Neural progenitor cell (in vitro differentiated cells): ENCODE measurements at regions not wholly inside any gene's neighbourhood (a gene's known extent, or its start where the extent isn't known, plus 50 kb on each side); places are given as distances from the start of the nearest gene placed in this dataset.

Experiments used
- DNase-seq: peaks from one replicate; pipeline ENCODE4 v3.0.0-alpha.2; 2016; ENCODE audit warnings: low spot score
- H2AFZ ChIP-seq: fragments of 200-600 bp; sonication (generic); replicated peaks from 2 replicates; pipeline ENCODE4 v1.6.1; 2016; ENCODE audit warnings: antibody characterized with exemption
- H3F3A ChIP-seq: fragments of 200-600 bp; sonication (generic); 2 replicates; pipeline ENCODE4 v1.6.1; 2016; ENCODE audit warnings: antibody characterized with exemption, low read depth
- H3K27ac ChIP-seq: fragments of 200-600 bp; sonication (generic); 2 replicates; pipeline ENCODE4 v1.5.1; 2016; ENCODE audit warnings: mild to moderate bottlenecking
- H3K27me3 ChIP-seq: fragments of 200-600 bp; sonication (generic); 2 replicates; pipeline ENCODE4 v1.6.1; 2016; ENCODE audit warnings: mild to moderate bottlenecking, moderate library complexity
- H3K36me3 ChIP-seq: fragments of 200-600 bp; sonication (generic); 2 replicates; pipeline ENCODE4 v1.5.1; 2016
- H3K4me1 ChIP-seq: fragments of 200-600 bp; sonication (generic); 2 replicates; pipeline ENCODE4 v1.6.1; 2016; ENCODE audit warnings: mixed run types
- H3K4me2 ChIP-seq: fragments of 200-600 bp; sonication (generic); 2 replicates; pipeline ENCODE4 v1.6.1; 2016
- H3K4me3 ChIP-seq: fragments of 200-600 bp; sonication (generic); 2 replicates; pipeline ENCODE4 v1.5.1; 2016
- H3K79me2 ChIP-seq: fragments of 200-600 bp; sonication (generic); 2 replicates; pipeline ENCODE4 v1.6.1; 2016; ENCODE audit warnings: low read depth
- H3K9ac ChIP-seq: fragments of 200-600 bp; sonication (generic); 2 replicates; pipeline ENCODE4 v1.6.1; 2016
- H3K9me3 ChIP-seq: fragments of 200-600 bp; sonication (generic); 2 replicates; pipeline ENCODE4 v1.5.1; 2016; ENCODE audit warnings: low read depth
- H4K20me1 ChIP-seq: fragments of 200-600 bp; sonication (generic); 2 replicates; pipeline ENCODE4 v1.6.1; 2016; ENCODE audit warnings: low read depth
- H3K27ac Mint-ChIP-seq: 3 replicates; pipeline ENCODE4 v1.8.0; 2021; ENCODE audit warnings: mixed read lengths
- H3K27me3 Mint-ChIP-seq: 2 replicates; pipeline ENCODE4 v1.8.0; 2022; ENCODE audit warnings: low read depth, mild to moderate bottlenecking, inconsistent platforms, moderate library complexity, mixed read lengths; ENCODE audit not compliant: insufficient read depth
- H3K36me3 Mint-ChIP-seq: 3 replicates; pipeline ENCODE4 v1.8.0; 2021; ENCODE audit warnings: mixed read lengths
- H3K4me1 Mint-ChIP-seq: 3 replicates; pipeline ENCODE4 v1.8.0; 2021; ENCODE audit warnings: mixed read lengths
- H3K4me3 Mint-ChIP-seq: 3 replicates; pipeline ENCODE4 v1.8.0; 2021; ENCODE audit warnings: mild to moderate bottlenecking, moderate library complexity, mixed read lengths
- H3K9me3 Mint-ChIP-seq: 3 replicates; pipeline ENCODE4 v1.8.0; 2020; ENCODE audit warnings: mixed read lengths
- EZH2 ChIP-seq: fragments of 200-600 bp; sonication (generic); IDR thresholded peaks from 2 replicates; pipeline ENCODE4 v1.6.1; 2017; ENCODE audit warnings: antibody characterized with exemption, mild to moderate bottlenecking, moderate library complexity
- EZH2phosphoT487 ChIP-seq: fragments of 200-600 bp; sonication (generic); IDR thresholded peaks from 2 replicates; pipeline ENCODE4 v1.6.1; 2017; ENCODE audit warnings: antibody characterized with exemption
- TF ChIP-seq, protein P1 (sequence below): fragments of 200-600 bp; sonication (generic); IDR thresholded peaks from 2 replicates; pipeline ENCODE4 v1.5.1; 2017; ENCODE audit warnings: antibody characterized with exemption, mild to moderate bottlenecking

DNA sequence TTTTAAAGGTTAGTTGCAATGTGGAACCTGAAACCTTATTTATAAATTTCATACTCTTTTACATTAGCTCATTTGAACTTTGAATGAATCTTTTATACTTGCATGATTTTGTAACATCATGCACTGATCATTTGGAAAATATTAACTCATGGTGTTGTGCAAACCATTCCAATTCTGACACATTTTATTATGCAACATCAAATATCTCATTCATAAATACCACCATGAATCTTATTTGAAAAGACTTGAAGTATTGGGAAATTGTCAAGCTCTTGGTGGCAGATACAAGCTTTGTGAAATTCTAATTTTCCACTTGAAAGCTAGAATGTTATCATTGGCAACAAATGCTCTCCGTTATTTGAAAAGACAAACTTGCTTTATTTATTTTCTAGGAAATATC is 379.9 kb upstream of the PCDH20 start:
- H3K27me3 ChIP-seq = no peaks in the 10 kb centered on the region

DNA sequence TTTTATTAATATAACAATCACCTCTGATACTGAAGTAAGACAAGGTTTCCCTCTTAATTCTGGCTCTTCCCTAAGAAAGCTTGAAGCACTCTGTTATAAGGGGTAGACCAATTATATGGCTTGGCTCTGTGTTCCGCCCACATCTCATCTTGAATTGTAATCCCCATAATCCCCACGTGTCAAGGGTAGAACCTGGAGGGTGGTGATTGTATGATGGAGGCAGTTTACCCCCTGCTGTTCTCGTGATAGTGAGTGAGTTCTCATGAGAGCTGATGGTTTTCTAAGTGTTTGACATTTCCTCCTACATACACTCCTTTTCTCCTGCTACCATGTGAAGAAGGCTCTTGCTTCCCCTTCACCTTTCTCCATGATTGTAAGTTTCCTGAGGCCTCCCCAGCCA is 363.8 kb upstream of the PCDH20 start:
- no peak overlapping the region for H3K27ac ChIP-seq
- no peaks in the 10 kb centered on the region for H3K36me3 ChIP-seq
- H3K27me3 ChIP-seq = no peaks in the 10 kb centered on the region
- H4K20me1 ChIP-seq = no peaks in the 10 kb centered on the region
- Mint-ChIP-seq H3K9me3 (peaks cover 2% of the 10 kb centered on the region), H3K27ac (no peak overlapping the region), H3K4me3 (no peak overlapping the region), H3K36me3 (no peaks in the 10 kb centered on the region), H3K4me1 (peaks cover 13% of the 10 kb centered on the region), H3K27me3 (no peaks in the 10 kb centered on the region)
- no peaks in the 10 kb centered on the region for H3K9me3 ChIP-seq
- H3K4me1 ChIP-seq = peaks cover 21% of the 10 kb centered on the region
- H3K79me2 ChIP-seq = no peaks in the 10 kb centered on the region
- H3K4me2 ChIP-seq = peak overlapping the region; percentile 54
- DNase-seq = peak; percentile 36
- H3K9ac ChIP-seq = no peak overlapping the region
- H3K4me3 ChIP-seq = no peak overlapping the region
- H2AFZ ChIP-seq = no peak overlapping the region
- no peak for TF ChIP-seq EZH2phosphoT487
- H3F3A ChIP-seq = peaks cover 20% of the 10 kb centered on the region

More for the DNA sequence above, 379.9 kb upstream of the PCDH20 start:
- no peak for TF ChIP-seq EZH2phosphoT487
- TF ChIP-seq, protein P1, sequence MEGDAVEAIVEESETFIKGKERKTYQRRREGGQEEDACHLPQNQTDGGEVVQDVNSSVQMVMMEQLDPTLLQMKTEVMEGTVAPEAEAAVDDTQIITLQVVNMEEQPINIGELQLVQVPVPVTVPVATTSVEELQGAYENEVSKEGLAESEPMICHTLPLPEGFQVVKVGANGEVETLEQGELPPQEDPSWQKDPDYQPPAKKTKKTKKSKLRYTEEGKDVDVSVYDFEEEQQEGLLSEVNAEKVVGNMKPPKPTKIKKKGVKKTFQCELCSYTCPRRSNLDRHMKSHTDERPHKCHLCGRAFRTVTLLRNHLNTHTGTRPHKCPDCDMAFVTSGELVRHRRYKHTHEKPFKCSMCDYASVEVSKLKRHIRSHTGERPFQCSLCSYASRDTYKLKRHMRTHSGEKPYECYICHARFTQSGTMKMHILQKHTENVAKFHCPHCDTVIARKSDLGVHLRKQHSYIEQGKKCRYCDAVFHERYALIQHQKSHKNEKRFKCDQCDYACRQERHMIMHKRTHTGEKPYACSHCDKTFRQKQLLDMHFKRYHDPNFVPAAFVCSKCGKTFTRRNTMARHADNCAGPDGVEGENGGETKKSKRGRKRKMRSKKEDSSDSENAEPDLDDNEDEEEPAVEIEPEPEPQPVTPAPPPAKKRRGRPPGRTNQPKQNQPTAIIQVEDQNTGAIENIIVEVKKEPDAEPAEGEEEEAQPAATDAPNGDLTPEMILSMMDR = no peak
- TF ChIP-seq EZH2 = no peak
- H3K79me2 ChIP-seq = no peaks in the 10 kb centered on the region
- no peak overlapping the region for H3K4me3 ChIP-seq
- Mint-ChIP-seq H3K27me3 (no peaks in the 10 kb centered on the region), H3K4me3 (no peak overlapping the region), H3K27ac (no peak overlapping the region), H3K9me3 (no peaks in the 10 kb centered on the region), H3K36me3 (no peaks in the 10 kb centered on the region), H3K4me1 (no peaks in the 10 kb centered on the region)
- no peak for DNase-seq
- no peak overlapping the region for H2AFZ ChIP-seq
- no peak overlapping the region for H3K9ac ChIP-seq
- no peak overlapping the region for H3K4me2 ChIP-seq
- H3K4me1 ChIP-seq = no peaks in the 10 kb centered on the region
- no peak overlapping the region for H3K27ac ChIP-seq
- no peaks in the 10 kb centered on the region for H3K9me3 ChIP-seq
- H3F3A ChIP-seq = no peaks in the 10 kb centered on the region
- no peaks in the 10 kb centered on the region for H3K36me3 ChIP-seq
- no peaks in the 10 kb centered on the region for H4K20me1 ChIP-seq

DNA sequence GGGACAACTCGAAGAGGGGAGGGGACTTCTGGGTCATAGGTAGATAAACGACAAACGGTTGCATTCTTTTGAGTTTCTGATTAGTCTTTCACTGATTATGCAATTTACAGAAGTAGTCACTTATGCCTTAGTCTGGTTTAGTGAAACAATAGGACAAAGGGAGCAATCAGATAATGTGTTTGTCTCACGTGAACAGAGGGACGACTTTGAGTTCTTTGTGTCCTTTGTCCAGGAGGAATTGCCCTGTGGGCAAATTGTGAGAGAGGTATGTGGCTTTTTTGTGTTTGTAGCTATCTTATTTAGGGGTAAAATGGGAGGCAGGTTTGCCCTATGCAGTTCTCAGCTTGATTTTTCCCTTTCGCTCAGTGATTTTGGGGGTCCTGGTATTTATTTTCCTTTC is 362.9 kb upstream of the PCDH20 start:
- Histone ChIP-seq H3K4me3 (no peak overlapping the region), H3K27me3 (no peaks in the 10 kb centered on the region), H3K36me3 (no peaks in the 10 kb centered on the region), H3K4me2 (peak overlapping the region; percentile 54), H4K20me1 (no peaks in the 10 kb centered on the region), H3F3A (peaks cover 20% of the 10 kb centered on the region), H3K4me1 (peaks cover 21% of the 10 kb centered on the region), H3K9me3 (no peaks in the 10 kb centered on the region), H3K27ac (peak overlapping the region; percentile 60), H3K9ac (no peak overlapping the region), H2AFZ (no peak overlapping the region), H3K79me2 (no peaks in the 10 kb centered on the region)
- TF ChIP-seq, protein P1 = no peak
- TF ChIP-seq EZH2phosphoT487 (peak; percentile 47), EZH2 (no peak)
- Mint-ChIP-seq H3K27ac (no peak overlapping the region), H3K36me3 (no peaks in the 10 kb centered on the region), H3K9me3 (peaks cover 2% of the 10 kb centered on the region), H3K27me3 (no peaks in the 10 kb centered on the region), H3K4me1 (peaks cover 13% of the 10 kb centered on the region), H3K4me3 (no peak overlapping the region)
- DNase-seq = peak; percentile 70

DNA sequence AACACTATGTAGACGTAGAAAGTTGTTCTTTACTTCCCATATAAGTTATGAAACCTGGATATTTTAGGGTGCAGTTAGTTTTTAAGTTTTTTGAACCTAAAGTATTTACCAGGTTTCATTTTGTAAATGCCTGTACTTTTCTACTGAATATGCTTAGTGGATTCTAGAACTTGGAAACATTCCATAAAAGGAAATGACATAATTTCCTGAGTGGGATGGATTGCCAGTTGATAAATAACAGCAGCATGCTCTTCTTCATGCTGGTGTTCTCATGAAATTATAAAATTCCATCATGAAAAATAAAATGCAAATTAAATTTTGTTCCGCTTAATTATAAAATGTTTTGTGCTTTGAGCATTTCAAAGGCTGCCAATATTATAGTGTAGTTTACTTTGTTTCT is 362.2 kb upstream of the PCDH20 start:
- peaks cover 20% of the 10 kb centered on the region for H3F3A ChIP-seq

More for the DNA sequence above, 362.2 kb upstream of the PCDH20 start:
- Mint-ChIP-seq H3K27ac (no peak overlapping the region), H3K36me3 (no peaks in the 10 kb centered on the region), H3K9me3 (peaks cover 2% of the 10 kb centered on the region), H3K4me1 (peaks cover 13% of the 10 kb centered on the region), H3K4me3 (no peak overlapping the region), H3K27me3 (no peaks in the 10 kb centered on the region)
- Histone ChIP-seq H3K9ac (no peak overlapping the region), H3K79me2 (no peaks in the 10 kb centered on the region), H3K36me3 (no peaks in the 10 kb centered on the region), H3K9me3 (no peaks in the 10 kb centered on the region), H4K20me1 (no peaks in the 10 kb centered on the region), H3K27me3 (no peaks in the 10 kb centered on the region), H3K27ac (peak overlapping the region; percentile 60), H2AFZ (no peak overlapping the region), H3K4me3 (no peak overlapping the region), H3K4me1 (peaks cover 21% of the 10 kb centered on the region), H3K4me2 (no peak overlapping the region)
- TF ChIP-seq EZH2 = no peak
- TF ChIP-seq, protein P1 = no peak
- TF ChIP-seq EZH2phosphoT487 = no peak
- no peak for DNase-seq
